Spleen (tissue), 11 donors: ENCODE measurements at regions not wholly inside any gene's neighbourhood (a gene's known extent, or its start where the extent isn't known, plus 50 kb on each side); places are given as distances from the start of the nearest gene placed in this dataset.
"Not testable (repeated sequence)": the region's sequence is repeated elsewhere in the genome, so short reads cannot be mapped to it uniquely, and the experiment has no call there.

Experiments
- DNase-seq: peaks from one replicate; pipeline ENCODE4 v3.0.0-alpha.2; 2020
- H3K27ac ChIP-seq, 8 donors: fragments of 200-600 bp; sonication (generic) in 7 of 8; 1 replicate in 4 of 8; 2 replicates in 4 of 8; pipeline versions ENCODE4 v1.5.0 to v1.8.0; 2016 to 2021; ENCODE audit warnings: inconsistent platforms in 4 of 8, mild to moderate bottlenecking in 4 of 8, moderate library complexity in 1 of 8
- H3K27me3 ChIP-seq, 7 donors: fragments of 200-600 bp; sonication (generic) in 6 of 7; replicated peaks in 1 of 7; 1 replicate in 4 of 7; 2 replicates in 3 of 7; pipeline versions ENCODE4 v1.5.0 to v1.8.0; 2016 to 2021; ENCODE audit warnings: inconsistent platforms in 3 of 7, mild to moderate bottlenecking in 1 of 7
- H3K36me3 ChIP-seq, 6 donors: fragments of 200-600 bp; sonication (generic) in 5 of 6; 1 replicate in 4 of 6; 2 replicates in 2 of 6; pipeline versions ENCODE4 v1.5.0 to v1.8.0; 2016 to 2021; ENCODE audit warnings: inconsistent platforms in 2 of 6
- H3K4me1 ChIP-seq, 6 donors: fragments of 200-600 bp; sonication (generic) in 5 of 6; 1 replicate in 3 of 6; 2 replicates in 3 of 6; pipeline versions ENCODE4 v1.5.0 to v1.8.0; 2016 to 2021; ENCODE audit warnings: inconsistent platforms in 3 of 6
- H3K4me3 ChIP-seq, 8 donors: fragments of 200-600 bp; sonication (generic) in 7 of 8; 1 replicate in 4 of 8; 2 replicates in 4 of 8; pipeline versions ENCODE4 v1.5.0 to v1.8.0; 2016 to 2021; ENCODE audit warnings: inconsistent platforms in 4 of 8, mild to moderate bottlenecking in 4 of 8, moderate library complexity in 2 of 8
- H3K9me3 ChIP-seq, 8 donors: fragments of 200-600 bp; sonication (generic) in 7 of 8; 1 replicate in 4 of 8; 2 replicates in 4 of 8; pipeline versions ENCODE4 v1.5.0 to v1.8.0; 2016 to 2021; ENCODE audit warnings: inconsistent platforms in 4 of 8
- CTCF ChIP-seq, 11 experiments: fragments of 200-600 bp in 7 of 11; fragments of 450-650 bp in 4 of 11; sonication (generic) in 4 of 11; IDR thresholded peaks in 8 of 11; conservative IDR thresholded peaks in 3 of 11; 1 replicate in 7 of 11; 2 replicates in 4 of 11; pipeline versions ENCODE4 v1.4.0 to v1.8.0; 2016 to 2021; ENCODE audit warnings: antibody characterized with exemption in 11 of 11, inconsistent platforms in 4 of 11, mild to moderate bottlenecking in 1 of 11
- POLR2A ChIP-seq, 3 donors: fragments of 450-650 bp; IDR thresholded peaks; one replicate each; pipeline ENCODE4 v1.5.1; 2017; ENCODE audit warnings: antibody characterized with exemption in 3 of 3, mild to moderate bottlenecking in 1 of 3
- POLR2AphosphoS5 ChIP-seq, 3 donors: sonication (generic); formaldehyde crosslinking; IDR thresholded peaks; one replicate each; pipeline ENCODE4 v1.5.1; 2017; ENCODE audit warnings: antibody characterized with exemption in 3 of 3
- WGBS, 5 donors: extraction: QIAGEN DNeasy Blood & Tissue Kit in 3 of 5; methylation state at CpG; one replicate each; pipeline versions ENCODE4 v1.1.5 to v1.1.7; 2013 to 2018; 5-methylcytosine and 5-hydroxymethylcytosine counted together
- intact Hi-C: fragments of 100-400 bp; cut with DNase I; formaldehyde crosslinking; loops from one replicate; pipeline ENCODE4 v1.15.0; 2023; ENCODE audit warnings: low total_unique reads
- donor health status: healthy with polysubstance abuse.
- donor health status: DM: no; HTN: no; CAD: no; lungs with moderate emphysema.
- donor health status: DM: no; HTN: no; CAD: no.
- donor health status: Bipolar disorder and iron deficiency.
- donor health status: healthy.
- donor health status: DM: no; HTN: no; CAD: no.
- donor health status: DM: yes; HTN: yes; CAD: no.

- Histone ChIP-seq H3K27ac (no peak overlapping the region), H3K4me1 (no peaks in the 10 kb centered on the region), H3K9me3 (peaks cover 0 to 45% (median 27%) of the 10 kb centered on the region in 8 donors), H3K27me3 (no peaks in the 10 kb centered on the region), H3K36me3 (no peaks in the 10 kb centered on the region), H3K4me3 (no peak overlapping the region)
- 85 to 95% (median 91%) methylated on average over 3 of the region's 3 CpGs for WGBS, 5 donors
- DNase-seq, result no peak
- intact Hi-C loops, result no loop called here
- no peak for TF ChIP-seq POLR2AphosphoS5 (IDR thresholded peaks at IDR 0.05)
- TF ChIP-seq POLR2A (IDR thresholded peaks at IDR 0.05), result no peak
- no peak for TF ChIP-seq CTCF (IDR thresholded peaks at IDR 0.05 in 8 of 11, conservative IDR thresholded peaks at IDR 0.05 in 3 of 11)
Measured at GRCh38 chr5:88060194-88060593, 208.5 kb downstream of the TMEM161B start.

DNA sequence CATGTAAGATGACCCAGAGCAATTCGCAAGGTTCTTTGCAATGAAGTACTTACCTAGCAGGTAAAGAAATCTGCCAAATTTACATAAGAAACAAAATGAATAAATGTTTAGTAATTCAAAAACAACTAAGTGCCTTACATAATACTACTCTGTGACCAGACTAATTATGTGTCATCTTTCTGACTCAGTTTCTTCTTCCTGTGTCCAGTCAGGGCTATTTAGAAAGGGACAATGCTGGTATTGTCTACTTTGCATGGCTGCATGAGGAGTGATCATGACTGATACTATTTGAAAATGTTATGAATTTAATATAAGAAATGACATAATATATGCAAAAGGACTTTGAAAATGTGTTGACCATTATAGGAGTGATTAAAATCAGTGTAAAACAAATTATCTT is 210.0 kb downstream of the TMEM161B start:
- DNase-seq, result no peak
- Histone ChIP-seq H3K27me3 (no peaks in the 10 kb centered on the region), H3K4me3 (no peak overlapping the region), H3K27ac (no peak overlapping the region), H3K9me3 (peaks cover 0 to 40% (median 24%) of the 10 kb centered on the region in 8 donors), H3K36me3 (no peaks in the 10 kb centered on the region), H3K4me1 (no peaks in the 10 kb centered on the region)
- no peak for TF ChIP-seq CTCF (IDR thresholded peaks at IDR 0.05 in 8 of 11, conservative IDR thresholded peaks at IDR 0.05 in 3 of 11)
- TF ChIP-seq POLR2A (IDR thresholded peaks at IDR 0.05), result no peak
- TF ChIP-seq POLR2AphosphoS5 (IDR thresholded peaks at IDR 0.05), result no peak
- intact Hi-C loops, result no loop called here
- WGBS, 5 donors, result 94 to 98% (median 96%) methylated on average over 1 of the region's 1 CpG

- H3K4me1 ChIP-seq, intact Hi-C loops, H3K27me3 ChIP-seq, H3K27ac ChIP-seq, H3K36me3 ChIP-seq, DNase-seq, H3K4me3 ChIP-seq, H3K9me3 ChIP-seq: not testable (repeated sequence)
- 59 to 81% (median 72%) methylated on average over 19 to 26 of the region's 26 CpGs for WGBS, 5 donors
Measured at GRCh38 chr5:88052468-88052867, 216.2 kb downstream of the TMEM161B start.

DNA sequence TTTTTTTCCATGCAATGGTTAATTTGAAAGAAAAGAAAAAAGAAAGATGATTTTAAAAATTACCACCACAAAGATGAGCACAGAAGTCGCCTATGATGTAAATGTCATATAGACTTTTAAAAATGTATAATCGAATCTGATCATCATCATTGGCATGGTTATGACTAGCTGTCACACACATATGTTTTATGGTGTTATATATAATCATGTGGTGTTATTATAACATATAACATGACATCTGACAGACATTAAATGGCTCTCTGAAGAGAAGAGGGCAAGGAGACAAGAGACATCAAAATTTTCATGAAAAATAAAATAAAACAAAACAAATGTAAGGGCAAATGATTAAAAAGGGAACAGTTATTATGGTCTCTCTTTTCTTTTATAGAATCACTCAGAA is 217.5 kb downstream of the TMEM161B start:
- no peak overlapping the region for H3K27ac ChIP-seq
- no peaks in the 10 kb centered on the region for H3K9me3 ChIP-seq
- intact Hi-C loops, result no loop called here
- H3K4me3 ChIP-seq, result no peak overlapping the region
- WGBS, 5 donors, result 74 to 86% (median 79%) methylated on average over 2 of the region's 2 CpGs
- no peaks in the 10 kb centered on the region for H3K36me3 ChIP-seq
- no peaks in the 10 kb centered on the region for H3K4me1 ChIP-seq
- no peak for TF ChIP-seq CTCF (IDR thresholded peaks at IDR 0.05 in 8 of 11, conservative IDR thresholded peaks at IDR 0.05 in 3 of 11)
- H3K27me3 ChIP-seq, result no peaks in the 10 kb centered on the region
- no peak for DNase-seq

DNA sequence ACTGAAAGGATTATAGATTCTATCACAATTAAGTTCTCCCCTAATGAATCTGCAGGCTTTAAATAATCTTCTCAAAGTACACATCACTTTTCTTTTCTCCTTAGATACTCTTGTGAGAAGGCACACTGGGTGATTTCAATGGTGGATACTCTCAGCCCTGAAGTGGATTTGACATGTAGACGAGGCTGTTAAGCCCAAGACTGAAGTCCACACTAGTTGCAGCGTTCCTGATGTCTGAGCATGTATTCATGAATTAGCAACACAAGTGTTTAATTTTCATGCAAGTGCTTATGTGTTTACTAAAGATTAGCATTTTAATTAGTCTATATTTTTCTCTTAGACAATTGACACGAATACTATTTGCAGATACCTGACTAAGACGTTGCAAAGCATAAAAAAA is 218.9 kb downstream of the TMEM161B start:
- Histone ChIP-seq H3K27ac (no peak overlapping the region), H3K27me3 (no peaks in the 10 kb centered on the region), H3K36me3 (no peaks in the 10 kb centered on the region), H3K4me1 (no peaks in the 10 kb centered on the region), H3K9me3 (no peaks in the 10 kb centered on the region), H3K4me3 (no peak overlapping the region)
- 21 to 37% (median 26%) methylated on average over 4 of the region's 4 CpGs for WGBS, 5 donors
- TF ChIP-seq POLR2A (IDR thresholded peaks at IDR 0.05) (no peak), POLR2AphosphoS5 (IDR thresholded peaks at IDR 0.05) (no peak), CTCF (IDR thresholded peaks at IDR 0.05 in 8 of 11, conservative IDR thresholded peaks at IDR 0.05 in 3 of 11) (no peak)
- DNase-seq, result no peak
- intact Hi-C loops, result no loop called here
